Smooth muscle cell (in vitro differentiated cells): ENCODE measurements at regions not wholly inside any gene's neighbourhood (a gene's known extent, or its start where the extent isn't known, plus 50 kb on each side); places are given as distances from the start of the nearest gene placed in this dataset.
A peak's percentile ranks its signal among the peaks of the same experiment; 100 is the strongest.

Experiments
- DNase-seq: peaks from one replicate; lab custom pipeline; 2025; ENCODE audit not compliant: unreplicated experiment; lab: John Stamatoyannopoulos, UW
- H2AFZ ChIP-seq: fragments of 200-600 bp; sonication (generic); 2 replicates; pipeline ENCODE4 v1.6.0; 2016; ENCODE audit warnings: antibody characterized with exemption, low read depth, mild to moderate bottlenecking
- H3F3A ChIP-seq: fragments of 200-600 bp; sonication (generic); 2 replicates; pipeline ENCODE4 v1.6.0; 2017; ENCODE audit warnings: antibody characterized with exemption, low read depth
- H3K27ac ChIP-seq: fragments of 200-600 bp; sonication (generic); 2 replicates; pipeline ENCODE4 v1.5.1; 2016; ENCODE audit warnings: low read depth, mild to moderate bottlenecking
- H3K27me3 ChIP-seq: fragments of 200-600 bp; sonication (generic); 2 replicates; pipeline ENCODE4 v1.6.1; 2016; ENCODE audit warnings: low read depth, mild to moderate bottlenecking
- H3K36me3 ChIP-seq: fragments of 200-600 bp; sonication (generic); 2 replicates; pipeline ENCODE4 v1.5.1; 2016; ENCODE audit warnings: low read depth
- H3K4me1 ChIP-seq: fragments of 200-600 bp; sonication (generic); 2 replicates; pipeline ENCODE4 v1.5.1; 2016; ENCODE audit warnings: low read depth
- H3K4me2 ChIP-seq: fragments of 200-600 bp; sonication (generic); 2 replicates; pipeline ENCODE4 v1.6.0; 2016; ENCODE audit warnings: mild to moderate bottlenecking
- H3K4me3 ChIP-seq: fragments of 200-600 bp; sonication (generic); 2 replicates; pipeline ENCODE4 v1.5.1; 2016; ENCODE audit warnings: mild to moderate bottlenecking
- H3K79me2 ChIP-seq: fragments of 200-600 bp; sonication (generic); 2 replicates; pipeline ENCODE4 v1.6.0; 2016; ENCODE audit warnings: low read depth, mild to moderate bottlenecking
- H3K9ac ChIP-seq: fragments of 200-600 bp; sonication (generic); 2 replicates; pipeline ENCODE4 v1.6.0; 2016; ENCODE audit warnings: low read depth
- H3K9me3 ChIP-seq: fragments of 200-600 bp; sonication (generic); replicated peaks from 2 replicates; pipeline ENCODE4 v1.5.1; 2016; ENCODE audit warnings: low read depth
- H4K20me1 ChIP-seq: fragments of 200-600 bp; sonication (generic); 2 replicates; pipeline ENCODE4 v1.6.0; 2016; ENCODE audit warnings: low read depth
- CTCF ChIP-seq: fragments of 200-600 bp; sonication (generic); IDR thresholded peaks from 2 replicates; pipeline ENCODE4 v1.5.1; 2017; ENCODE audit warnings: borderline replicate concordance, mild to moderate bottlenecking, antibody characterized with exemption; ENCODE audit not compliant: insufficient read depth, poor library complexity, severe bottlenecking
- WGBS: methylation state at CpG from one replicate; pipeline ENCODE4 v1.1.7; 2016; ENCODE audit warnings: low lambda C conversion rate; 5-methylcytosine and 5-hydroxymethylcytosine counted together

GRCh38 chr2:181778621-181779201 lies 98.4 kb upstream of the NEUROD1 start:
- 3% methylated on average over 2 of the region's 2 CpGs for WGBS
- Histone ChIP-seq H3K27ac (peak overlapping the region; percentile 57), H3K36me3 (no peaks in the 10 kb centered on the region), H2AFZ (peak overlapping the region; percentile 5), H3K9me3 (no peaks in the 10 kb centered on the region), H3K4me2 (peak overlapping the region; percentile 43), H3F3A (peaks cover 9% of the 10 kb centered on the region), H3K9ac (no peak overlapping the region), H3K4me1 (peaks cover 21% of the 10 kb centered on the region), H4K20me1 (no peaks in the 10 kb centered on the region), H3K4me3 (no peak overlapping the region), H3K79me2 (no peaks in the 10 kb centered on the region), H3K27me3 (no peaks in the 10 kb centered on the region)
- no peak for DNase-seq
- TF ChIP-seq CTCF = no peak

GRCh38 chr2:181779288-181780021 lies 99.1 kb upstream of the NEUROD1 start:
- H3K4me2 ChIP-seq = peak overlapping the region; percentile 43
- H3K27me3 ChIP-seq = no peaks in the 10 kb centered on the region
- no peak for TF ChIP-seq CTCF
- H3K36me3 ChIP-seq = no peaks in the 10 kb centered on the region
- H3K9ac ChIP-seq = no peak overlapping the region
- no peaks in the 10 kb centered on the region for H3K79me2 ChIP-seq
- H3K4me3 ChIP-seq = no peak overlapping the region
- peaks cover 13% of the 10 kb centered on the region for H3F3A ChIP-seq
- H3K27ac ChIP-seq = peak overlapping the region; percentile 57
- no peak for DNase-seq
- WGBS = 43% methylated on average over 2 of the region's 2 CpGs
- no peaks in the 10 kb centered on the region for H3K9me3 ChIP-seq
- peak overlapping the region; percentile 5 for H2AFZ ChIP-seq
- H3K4me1 ChIP-seq = peaks cover 25% of the 10 kb centered on the region
- no peaks in the 10 kb centered on the region for H4K20me1 ChIP-seq

GRCh38 chr2:181780047-181780651 lies 99.8 kb upstream of the NEUROD1 start:
- Histone ChIP-seq H2AFZ (no peak overlapping the region), H3K9me3 (no peaks in the 10 kb centered on the region), H3K9ac (no peak overlapping the region), H4K20me1 (no peaks in the 10 kb centered on the region), H3K4me2 (peak overlapping the region; percentile 43), H3K36me3 (no peaks in the 10 kb centered on the region), H3F3A (peaks cover 14% of the 10 kb centered on the region), H3K79me2 (no peaks in the 10 kb centered on the region), H3K4me3 (no peak overlapping the region), H3K4me1 (peaks cover 26% of the 10 kb centered on the region), H3K27me3 (no peaks in the 10 kb centered on the region), H3K27ac (peak overlapping the region; percentile 57)
- no peak for DNase-seq
- TF ChIP-seq CTCF = no peak
- 45% methylated on average over 1 of the region's 1 CpG for WGBS

- Histone ChIP-seq H2AFZ (no peak overlapping the region), H3K4me1 (peaks cover 26% of the 10 kb centered on the region), H3K4me3 (no peak overlapping the region), H3K27ac (peak overlapping the region; percentile 57), H3F3A (peaks cover 14% of the 10 kb centered on the region), H4K20me1 (no peaks in the 10 kb centered on the region), H3K9me3 (no peaks in the 10 kb centered on the region), H3K79me2 (no peaks in the 10 kb centered on the region), H3K4me2 (peak overlapping the region; percentile 21), H3K36me3 (no peaks in the 10 kb centered on the region), H3K27me3 (no peaks in the 10 kb centered on the region), H3K9ac (no peak overlapping the region)
- TF ChIP-seq CTCF = no peak
- DNase-seq = no peak
Observed at GRCh38 chr2:181780657-181781056, 100.3 kb upstream of the NEUROD1 start.
